ENCODE measurements at regions not wholly inside any gene's neighbourhood (a gene's known extent, or its start where the extent isn't known, plus 50 kb on each side); places are given as distances from the start of the nearest gene placed in this dataset.

DNA sequence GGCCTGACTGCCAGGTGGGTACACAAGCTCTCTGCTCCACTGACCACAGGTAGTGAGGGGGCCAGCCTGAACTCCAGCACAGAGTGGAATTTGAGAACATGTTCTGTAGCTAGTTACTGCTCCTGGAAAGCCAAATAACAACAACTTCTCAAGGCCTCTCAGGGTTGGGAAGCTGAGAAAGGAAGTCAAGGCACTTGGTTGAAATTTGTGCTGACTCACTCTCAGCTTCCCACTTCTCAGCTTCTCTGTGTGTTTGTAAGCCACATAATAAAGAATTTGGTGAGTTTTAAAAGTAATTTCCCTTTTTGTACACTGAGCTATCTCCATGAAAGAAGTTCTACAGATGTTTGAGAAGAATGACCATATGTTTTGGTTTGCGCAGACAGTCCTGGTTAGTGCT lies 234.9 kb downstream of the KTN1 start:
- peaks cover 10% of the 10 kb centered on the region for H3K36me3 Mint-ChIP-seq (ENCODE audit: low read depth)
- no peaks in the 10 kb centered on the region for H3K27me3 Mint-ChIP-seq (ENCODE audit: low read depth)
- H3K9me3 Mint-ChIP-seq, result peaks cover 10% of the 10 kb centered on the region
- DNase-seq (ENCODE audit: low read depth, low spot score), result no peak
- no peak for TF ChIP-seq CTCF (conservative IDR thresholded peaks at IDR 0.05)
- H3K4me3 Mint-ChIP-seq, result no peak overlapping the region
- H3K4me1 Mint-ChIP-seq, result no peaks in the 10 kb centered on the region
- no peak overlapping the region for H3K27ac Mint-ChIP-seq (ENCODE audit: unreplicated experiment)

- H3K27me3 Mint-ChIP-seq (ENCODE audit: low read depth), result no peaks in the 10 kb centered on the region
- H3K9me3 Mint-ChIP-seq, result peaks cover 12% of the 10 kb centered on the region
- TF ChIP-seq CTCF (conservative IDR thresholded peaks at IDR 0.05), result no peak
- H3K4me3 Mint-ChIP-seq, result no peak overlapping the region
- DNase-seq (ENCODE audit: low read depth, low spot score), result no peak
- no peak overlapping the region for H3K27ac Mint-ChIP-seq (ENCODE audit: unreplicated experiment)
- H3K4me1 Mint-ChIP-seq, result no peaks in the 10 kb centered on the region
- H3K36me3 Mint-ChIP-seq (ENCODE audit: low read depth), result peaks cover 5% of the 10 kb centered on the region
Measured at GRCh38 chr14:55816225-55816624, 236.2 kb downstream of the KTN1 start.

GRCh38 chr14:55819610-55820304 lies 239.8 kb downstream of the KTN1 start:
- Mint-ChIP-seq H3K36me3 (ENCODE audit: low read depth) (peaks cover 5% of the 10 kb centered on the region), H3K4me3 (no peak overlapping the region), H3K27ac (ENCODE audit: unreplicated experiment) (no peak overlapping the region), H3K27me3 (ENCODE audit: low read depth) (peaks cover 13% of the 10 kb centered on the region), H3K9me3 (peaks cover 17% of the 10 kb centered on the region), H3K4me1 (no peaks in the 10 kb centered on the region)
- TF ChIP-seq CTCF (conservative IDR thresholded peaks at IDR 0.05), result no peak
- DNase-seq (ENCODE audit: low read depth, low spot score), result no peak

GRCh38 chr14:55822906-55823305 lies 242.9 kb downstream of the KTN1 start:
- peaks cover 13% of the 10 kb centered on the region for H3K27me3 Mint-ChIP-seq (ENCODE audit: low read depth)

DNA sequence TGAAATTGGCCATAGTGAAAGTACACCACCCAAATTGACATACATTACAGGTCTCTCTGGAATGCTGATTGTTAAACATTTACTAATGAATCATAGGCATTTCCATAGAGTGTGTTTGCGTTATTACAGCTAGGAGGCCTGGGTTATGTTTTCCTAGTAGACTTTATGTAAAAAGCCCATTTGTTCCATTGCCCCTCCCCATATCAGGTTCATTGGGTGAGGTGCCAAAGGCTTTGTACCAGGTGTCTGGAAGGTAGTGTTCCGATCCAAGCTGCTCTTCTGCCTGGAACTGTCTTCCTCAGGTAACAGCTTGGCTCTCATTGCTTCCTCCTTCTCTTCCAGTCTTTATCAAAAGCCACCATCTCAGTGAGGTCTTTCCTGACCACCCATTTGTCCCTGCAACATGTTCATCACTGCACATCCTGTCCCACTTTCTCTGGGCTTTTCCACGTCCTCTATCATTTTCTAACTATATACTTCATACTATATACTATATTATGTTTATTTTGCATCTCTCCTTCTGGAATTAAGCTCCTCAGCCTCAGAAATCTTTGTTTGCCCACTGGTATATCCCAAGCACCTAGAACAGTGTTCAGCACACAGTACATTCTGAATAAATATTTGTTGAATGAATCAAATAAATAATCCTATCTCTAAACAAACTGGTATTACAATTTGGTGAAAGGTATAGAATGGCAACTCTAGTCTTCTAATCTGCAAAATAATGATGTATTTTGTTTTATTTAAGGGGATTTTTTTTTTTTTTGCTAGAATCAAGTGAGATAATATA lies 252.3 kb downstream of the KTN1 start:
- Mint-ChIP-seq H3K4me1 (no peaks in the 10 kb centered on the region), H3K9me3 (no peaks in the 10 kb centered on the region), H3K27me3 (ENCODE audit: low read depth) (no peaks in the 10 kb centered on the region), H3K36me3 (ENCODE audit: low read depth) (no peaks in the 10 kb centered on the region), H3K4me3 (no peak overlapping the region), H3K27ac (ENCODE audit: unreplicated experiment) (peak overlapping the region; percentile 57)
- no peak for TF ChIP-seq CTCF (conservative IDR thresholded peaks at IDR 0.05)
- DNase-seq (ENCODE audit: low read depth, low spot score), result no peak

More at GRCh38 chr14:55822906-55823305, 242.9 kb downstream of the KTN1 start:
- no peak overlapping the region for H3K27ac Mint-ChIP-seq (ENCODE audit: unreplicated experiment)
- no peak for TF ChIP-seq CTCF (conservative IDR thresholded peaks at IDR 0.05)
- no peak for DNase-seq (ENCODE audit: low read depth, low spot score)
- no peaks in the 10 kb centered on the region for H3K4me1 Mint-ChIP-seq
- no peaks in the 10 kb centered on the region for H3K36me3 Mint-ChIP-seq (ENCODE audit: low read depth)
- peaks cover 14% of the 10 kb centered on the region for H3K9me3 Mint-ChIP-seq
- H3K4me3 Mint-ChIP-seq, result no peak overlapping the region
